ENCODE measurements at regions not wholly inside any gene's neighbourhood (a gene's known extent, or its start where the extent isn't known, plus 50 kb on each side); places are given as distances from the start of the nearest gene placed in this dataset.

DNA sequence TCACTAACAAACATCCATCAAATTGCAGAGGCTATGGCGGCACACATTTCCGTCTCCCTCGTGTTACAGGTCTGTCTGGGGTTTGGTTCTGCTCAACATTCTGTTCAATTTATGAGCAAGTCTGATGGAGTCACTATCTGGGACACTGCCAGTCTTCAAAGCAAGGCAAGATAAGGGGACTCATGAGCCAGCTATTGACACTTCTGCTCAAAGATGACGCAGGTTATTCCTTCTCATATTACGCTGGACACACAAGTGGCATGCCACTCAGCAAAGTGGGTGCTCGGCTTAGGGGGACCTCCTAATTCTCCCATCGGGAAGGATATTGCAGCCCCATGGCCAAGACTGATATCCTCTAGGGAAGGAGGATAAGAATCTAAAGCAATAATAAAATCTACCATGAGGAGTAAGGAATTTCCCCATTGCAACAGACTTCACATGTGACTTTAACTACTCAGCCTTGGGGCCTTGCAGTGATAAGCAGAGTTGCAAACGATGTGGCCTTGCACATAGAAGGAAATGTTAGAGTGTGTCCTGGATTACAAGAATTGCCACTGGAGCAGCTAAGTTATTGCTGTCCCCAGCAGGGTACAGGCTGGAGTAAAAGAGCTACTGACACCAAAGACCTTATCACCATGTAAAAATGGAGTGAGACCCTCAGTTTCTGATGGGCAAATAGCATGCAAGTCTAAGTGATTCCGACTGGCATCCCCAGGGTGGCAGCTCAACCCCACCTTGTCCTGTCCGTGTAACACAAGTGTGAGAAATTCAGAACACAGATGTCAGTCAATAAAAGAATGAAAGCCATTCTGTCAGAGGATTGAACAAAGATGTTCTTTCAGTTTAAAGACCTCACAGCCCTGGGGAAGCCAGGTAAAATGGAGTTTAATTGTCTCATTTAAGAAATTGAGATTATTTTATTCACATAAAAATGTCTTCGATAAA, 306.1 kb downstream of the IRS2 start:
- TF ChIP-seq, protein P1, sequence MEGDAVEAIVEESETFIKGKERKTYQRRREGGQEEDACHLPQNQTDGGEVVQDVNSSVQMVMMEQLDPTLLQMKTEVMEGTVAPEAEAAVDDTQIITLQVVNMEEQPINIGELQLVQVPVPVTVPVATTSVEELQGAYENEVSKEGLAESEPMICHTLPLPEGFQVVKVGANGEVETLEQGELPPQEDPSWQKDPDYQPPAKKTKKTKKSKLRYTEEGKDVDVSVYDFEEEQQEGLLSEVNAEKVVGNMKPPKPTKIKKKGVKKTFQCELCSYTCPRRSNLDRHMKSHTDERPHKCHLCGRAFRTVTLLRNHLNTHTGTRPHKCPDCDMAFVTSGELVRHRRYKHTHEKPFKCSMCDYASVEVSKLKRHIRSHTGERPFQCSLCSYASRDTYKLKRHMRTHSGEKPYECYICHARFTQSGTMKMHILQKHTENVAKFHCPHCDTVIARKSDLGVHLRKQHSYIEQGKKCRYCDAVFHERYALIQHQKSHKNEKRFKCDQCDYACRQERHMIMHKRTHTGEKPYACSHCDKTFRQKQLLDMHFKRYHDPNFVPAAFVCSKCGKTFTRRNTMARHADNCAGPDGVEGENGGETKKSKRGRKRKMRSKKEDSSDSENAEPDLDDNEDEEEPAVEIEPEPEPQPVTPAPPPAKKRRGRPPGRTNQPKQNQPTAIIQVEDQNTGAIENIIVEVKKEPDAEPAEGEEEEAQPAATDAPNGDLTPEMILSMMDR (conservative IDR thresholded peaks at IDR 0.05; ENCODE audit: low read depth, low read length), result no peak
- no peak for TF ChIP-seq EZH2 (IDR thresholded peaks at IDR 0.05; ENCODE audit: low read length, unreplicated experiment)

Data from PC-3 (cell line).